ENCODE measurements at regions not wholly inside any gene's neighbourhood (a gene's known extent, or its start where the extent isn't known, plus 50 kb on each side); places are given as distances from the start of the nearest gene placed in this dataset.

DNA sequence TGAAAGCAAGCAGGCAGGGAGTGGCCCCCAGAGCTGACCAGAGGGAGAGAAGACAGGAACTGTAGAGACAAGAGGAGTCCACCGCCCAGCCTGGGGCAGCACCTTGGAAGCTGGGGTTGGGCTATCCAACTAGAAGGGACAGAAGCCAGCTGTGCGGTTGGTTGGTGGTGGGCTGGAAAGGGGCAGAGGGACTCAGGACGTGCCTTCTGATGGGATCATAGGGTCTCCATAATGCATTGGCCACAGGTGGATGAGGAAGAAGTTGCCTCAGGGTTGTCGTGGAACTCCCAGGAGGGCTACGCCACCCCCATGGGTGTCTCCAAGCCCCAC, 114.0 kb upstream of the RET start:
- TF ChIP-seq POLR2AphosphoS5 (IDR thresholded peaks at IDR 0.05) (no peak), POLR2A (IDR thresholded peaks at IDR 0.05) (no peak)
- TF ChIP-seq, protein P1, sequence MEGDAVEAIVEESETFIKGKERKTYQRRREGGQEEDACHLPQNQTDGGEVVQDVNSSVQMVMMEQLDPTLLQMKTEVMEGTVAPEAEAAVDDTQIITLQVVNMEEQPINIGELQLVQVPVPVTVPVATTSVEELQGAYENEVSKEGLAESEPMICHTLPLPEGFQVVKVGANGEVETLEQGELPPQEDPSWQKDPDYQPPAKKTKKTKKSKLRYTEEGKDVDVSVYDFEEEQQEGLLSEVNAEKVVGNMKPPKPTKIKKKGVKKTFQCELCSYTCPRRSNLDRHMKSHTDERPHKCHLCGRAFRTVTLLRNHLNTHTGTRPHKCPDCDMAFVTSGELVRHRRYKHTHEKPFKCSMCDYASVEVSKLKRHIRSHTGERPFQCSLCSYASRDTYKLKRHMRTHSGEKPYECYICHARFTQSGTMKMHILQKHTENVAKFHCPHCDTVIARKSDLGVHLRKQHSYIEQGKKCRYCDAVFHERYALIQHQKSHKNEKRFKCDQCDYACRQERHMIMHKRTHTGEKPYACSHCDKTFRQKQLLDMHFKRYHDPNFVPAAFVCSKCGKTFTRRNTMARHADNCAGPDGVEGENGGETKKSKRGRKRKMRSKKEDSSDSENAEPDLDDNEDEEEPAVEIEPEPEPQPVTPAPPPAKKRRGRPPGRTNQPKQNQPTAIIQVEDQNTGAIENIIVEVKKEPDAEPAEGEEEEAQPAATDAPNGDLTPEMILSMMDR (IDR thresholded peaks at IDR 0.05), result no peak

Measured in prostate gland (tissue), 2 donors.